ENCODE measurements at regions not wholly inside any gene's neighbourhood (a gene's known extent, or its start where the extent isn't known, plus 50 kb on each side); places are given as distances from the start of the nearest gene placed in this dataset.
A peak's percentile ranks its signal among the peaks of the same experiment; 100 is the strongest.
"Not testable (repeated sequence)": the region's sequence is repeated elsewhere in the genome, so short reads cannot be mapped to it uniquely, and the experiment has no call there.

- no peak for DNase-seq (ENCODE audit: low read depth)
Observed at GRCh38 chr18:26650310-26651268, 102.2 kb upstream of the KCTD1 start.

GRCh38 chr18:26649193-26649543 lies 100.8 kb upstream of the KCTD1 start:
- DNase-seq (ENCODE audit: low read depth) = no peak

GRCh38 chr18:26648509-26649192 lies 100.3 kb upstream of the KCTD1 start:
- DNase-seq (ENCODE audit: low read depth) = no peak

GRCh38 chr18:26646901-26647300 lies 98.5 kb upstream of the KCTD1 start:
- DNase-seq (ENCODE audit: low read depth) = no peak

- DNase-seq (ENCODE audit: low read depth) = no peak
Observed at GRCh38 chr18:26642440-26643348, 94.3 kb upstream of the KCTD1 start.

DNA sequence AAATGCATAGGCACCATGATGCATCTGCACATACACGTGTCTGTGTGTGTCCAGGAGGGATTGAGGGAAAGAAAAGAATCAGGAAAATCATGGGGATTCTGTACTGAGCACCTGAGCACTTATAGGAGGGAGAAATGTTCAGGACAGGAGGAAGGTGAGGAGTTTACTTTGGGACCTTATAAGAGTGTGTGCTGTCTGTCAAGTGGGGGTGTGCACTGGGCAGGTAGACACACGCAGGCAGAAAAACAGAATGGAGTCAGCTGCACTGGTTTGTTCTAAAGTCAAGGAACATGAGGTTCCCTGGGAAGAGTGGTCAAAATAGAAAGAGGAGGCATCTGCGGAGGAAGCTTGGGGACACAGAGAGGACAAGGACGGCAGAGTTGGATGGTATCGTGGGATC lies 92.2 kb upstream of the KCTD1 start:
- DNase-seq (ENCODE audit: low read depth) = no peak

GRCh38 chr18:26639149-26639548 lies 90.8 kb upstream of the KCTD1 start:
- no peak for DNase-seq (ENCODE audit: low read depth)

DNA sequence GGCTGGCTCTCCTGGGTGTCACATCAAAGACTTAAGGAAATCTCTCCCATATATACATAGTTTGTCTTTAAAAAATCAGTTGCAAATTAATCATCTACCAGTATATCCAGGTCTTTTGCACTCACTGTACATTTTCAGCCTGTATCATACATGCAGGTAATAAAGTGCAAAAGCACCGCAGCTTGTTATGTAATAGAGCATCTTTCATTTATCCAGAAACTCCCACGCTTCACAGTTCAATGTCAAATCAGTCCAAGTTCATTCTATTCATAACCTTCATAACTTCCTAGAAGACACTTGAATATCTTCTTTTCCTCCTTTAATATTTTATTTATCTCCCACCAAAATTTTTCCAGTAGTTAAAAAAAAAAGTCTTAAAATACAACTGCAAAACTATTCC lies 89.6 kb upstream of the KCTD1 start:
- no peak for DNase-seq (ENCODE audit: low read depth)

GRCh38 chr18:26637324-26637723 lies 89.0 kb upstream of the KCTD1 start:
- no peak for DNase-seq (ENCODE audit: low read depth)

DNA sequence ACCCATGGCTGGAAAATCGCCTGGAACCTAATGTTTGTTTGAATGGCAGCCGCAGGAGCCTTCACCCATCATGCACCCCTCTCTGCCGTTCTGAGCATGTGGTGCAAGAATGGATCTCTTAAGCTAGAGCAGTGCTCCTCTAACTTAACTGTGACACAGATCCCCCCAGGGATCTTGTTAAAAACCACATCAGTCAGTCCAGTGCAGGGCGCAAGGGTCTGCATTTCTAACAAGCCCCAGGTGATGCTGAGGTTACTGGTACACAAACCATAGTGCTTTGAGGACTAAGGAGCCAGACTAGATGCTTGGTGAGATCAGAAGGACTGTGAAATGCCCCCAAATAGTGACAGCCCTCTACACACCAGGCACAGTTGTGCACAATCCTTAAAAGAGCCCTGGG lies 87.1 kb upstream of the KCTD1 start:
- no peak for DNase-seq (ENCODE audit: low read depth)

- DNase-seq (ENCODE audit: low read depth) = no peak
Observed at GRCh38 chr18:26634631-26635030, 86.3 kb upstream of the KCTD1 start.

DNA sequence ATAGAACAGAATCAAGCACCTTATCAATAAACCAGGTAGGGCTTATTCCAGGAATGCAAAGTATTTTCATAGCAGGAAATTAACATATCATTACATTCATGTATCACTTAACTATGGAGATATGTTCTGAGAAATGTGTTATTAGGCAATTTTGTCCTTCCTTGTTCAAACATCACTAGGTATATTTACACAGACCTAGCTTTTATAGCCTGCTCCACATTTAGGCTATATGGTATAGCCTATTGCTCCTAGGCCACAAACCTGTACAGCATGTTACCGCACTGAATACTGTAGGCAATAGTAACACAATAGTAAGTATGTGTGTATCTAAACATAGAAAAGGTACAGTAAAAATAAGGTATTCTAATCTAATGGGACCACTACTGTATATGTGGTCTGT lies 82.8 kb upstream of the KCTD1 start:
- no peak for DNase-seq (ENCODE audit: low read depth)

- DNase-seq (ENCODE audit: low read depth) = no peak
Observed at GRCh38 chr18:26630596-26630995, 82.2 kb upstream of the KCTD1 start.

DNA sequence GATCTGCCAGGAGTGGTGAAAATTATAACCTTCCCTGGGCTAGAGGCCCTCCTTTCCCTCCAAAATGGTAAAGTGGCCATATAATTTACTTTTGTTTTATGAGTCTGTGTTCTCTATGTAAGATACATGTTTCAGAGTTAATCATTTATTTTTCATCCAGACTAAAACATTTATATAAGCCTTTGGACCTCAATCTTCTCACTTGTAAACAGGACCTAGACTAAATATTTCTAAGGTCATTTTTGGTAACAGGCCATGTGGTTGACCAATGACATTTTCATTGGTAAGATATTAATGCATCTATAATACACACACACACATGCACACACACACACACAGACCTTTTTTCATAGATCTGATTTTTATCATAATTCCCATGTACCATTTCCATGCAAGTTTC lies 79.7 kb upstream of the KCTD1 start:
- DNase-seq (ENCODE audit: low read depth) = no peak

- DNase-seq (ENCODE audit: low read depth) = no peak
Observed at GRCh38 chr18:26624443-26624842, 76.1 kb upstream of the KCTD1 start.

DNA sequence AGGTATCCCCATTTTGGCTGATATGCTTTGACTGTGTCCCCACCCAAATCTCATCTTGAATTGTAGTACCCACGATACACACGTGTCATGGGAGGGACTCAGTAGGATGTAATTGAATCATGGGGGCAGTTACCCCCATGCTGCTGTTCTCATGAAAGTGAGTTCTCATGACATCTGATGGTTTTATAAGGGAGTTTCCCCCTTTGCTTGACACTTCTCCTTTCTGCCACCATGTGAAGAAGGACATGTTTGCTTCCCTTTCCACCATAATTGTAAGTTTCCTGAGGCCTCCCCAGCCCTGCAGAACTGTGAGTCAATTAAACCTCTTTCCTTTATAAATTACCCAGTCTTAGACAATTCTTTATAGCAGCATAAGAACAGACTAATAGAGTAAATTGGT lies 75.0 kb upstream of the KCTD1 start:
- DNase-seq (ENCODE audit: low read depth) = not testable (repeated sequence)

- no peak for DNase-seq (ENCODE audit: low read depth)
Observed at GRCh38 chr18:26621161-26622026, 73.0 kb upstream of the KCTD1 start.

- DNase-seq (ENCODE audit: low read depth) = no peak
Observed at GRCh38 chr18:26619350-26619749, 71.0 kb upstream of the KCTD1 start.

- DNase-seq (ENCODE audit: low read depth) = no peak
Observed at GRCh38 chr18:26618135-26618534, 69.8 kb upstream of the KCTD1 start.

DNA sequence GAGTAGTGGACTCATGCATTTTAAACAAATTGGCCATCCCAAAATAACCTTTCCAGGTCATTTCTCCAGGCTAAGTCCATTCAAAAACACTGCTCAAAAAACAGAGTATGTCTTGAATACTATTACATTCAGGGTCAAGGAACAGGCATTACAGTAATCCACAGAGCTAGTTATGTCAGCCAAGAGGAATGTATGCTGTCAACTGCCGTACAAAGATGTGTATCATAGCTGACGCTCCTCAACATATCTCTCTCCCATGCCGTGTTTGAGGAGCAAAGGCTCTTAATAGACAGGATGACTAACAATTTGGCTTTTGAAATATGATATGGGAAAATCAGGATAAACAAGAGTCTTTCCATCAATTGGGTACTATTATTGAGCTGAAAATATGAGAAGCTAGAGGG lies 68.8 kb upstream of the KCTD1 start:
- DNase-seq (ENCODE audit: low read depth) = peak; percentile 76

- DNase-seq (ENCODE audit: low read depth) = no peak
Observed at GRCh38 chr18:26614374-26614773, 66.0 kb upstream of the KCTD1 start.
